Neural cell (in vitro differentiated cells): ENCODE measurements at regions not wholly inside any gene's neighbourhood (a gene's known extent, or its start where the extent isn't known, plus 50 kb on each side); places are given as distances from the start of the nearest gene placed in this dataset.

Source experiments
- H2AFZ ChIP-seq: fragments of 200-600, 300-800 bp; sonication (generic), shearing (Covaris generic); 2 replicates; pipeline ENCODE4 v1.6.0; 2014; ENCODE audit warnings: low read depth, mild to moderate bottlenecking, antibody characterized with exemption, low read length, moderate library complexity
- H3F3A ChIP-seq: fragments of 200-600 bp; shearing (Covaris generic); 2 replicates; pipeline ENCODE4 v1.6.1; 2016; ENCODE audit warnings: mild to moderate bottlenecking, moderate library complexity, mixed read lengths, antibody characterized with exemption, low read length; ENCODE audit not compliant: insufficient read depth, poor library complexity, severe bottlenecking
- H3K27ac ChIP-seq: fragments of 200-600, 300-800 bp; sonication (generic), shearing (Covaris generic); 2 replicates; pipeline ENCODE4 v1.5.1; 2014; ENCODE audit warnings: mild to moderate bottlenecking, low read length, moderate library complexity
- H3K27me3 ChIP-seq: fragments of 300-800, 200-600 bp; sonication (generic), shearing (Covaris generic); 2 replicates; pipeline ENCODE4 v1.6.0; 2014; ENCODE audit warnings: mild to moderate bottlenecking, low read depth, low read length, moderate library complexity; ENCODE audit not compliant: insufficient read depth
- H3K36me3 ChIP-seq: fragments of 300-800, 200-600 bp; sonication (generic), shearing (Covaris generic); 2 replicates; pipeline ENCODE4 v1.5.1; 2014; ENCODE audit warnings: mild to moderate bottlenecking, antibody characterized with exemption, low read length, moderate library complexity; ENCODE audit not compliant: insufficient read depth
- H3K4me2 ChIP-seq: fragments of 300-800, 200-600 bp; sonication (generic), shearing (Covaris generic); 2 replicates; pipeline ENCODE4 v1.6.0; 2014; ENCODE audit warnings: mild to moderate bottlenecking, low read length
- H3K4me3 ChIP-seq: fragments of 300-800, 200-600 bp; sonication (generic), shearing (Covaris generic); 2 replicates; pipeline ENCODE4 v1.5.1; 2014; ENCODE audit warnings: mild to moderate bottlenecking, low read length, moderate library complexity
- H3K79me2 ChIP-seq: fragments of 200-600 bp; shearing (Covaris generic); replicated peaks from 2 replicates; pipeline ENCODE4 v1.6.0; 2014; ENCODE audit warnings: mild to moderate bottlenecking, low read length, moderate library complexity; ENCODE audit not compliant: insufficient read depth
- H3K9ac ChIP-seq: fragments of 300-800, 200-600 bp; sonication (generic), shearing (Covaris generic); 2 replicates; pipeline ENCODE4 v1.6.1; 2016; ENCODE audit warnings: mild to moderate bottlenecking, low read length, mixed read lengths
- H3K9me2 ChIP-seq: fragments of 200-600 bp; shearing (Covaris generic); 2 replicates; pipeline ENCODE4 v1.6.1; 2016; ENCODE audit warnings: mild to moderate bottlenecking, low read length, mixed read lengths; ENCODE audit not compliant: insufficient read depth
- H3K9me3 ChIP-seq: fragments of 200-600, 300-800 bp; sonication (generic), shearing (Covaris generic); 2 replicates; pipeline ENCODE4 v1.6.1; 2016; ENCODE audit warnings: mild to moderate bottlenecking, mixed run types, low read length, moderate library complexity, mixed read lengths
- H4K20me1 ChIP-seq: fragments of 200-600 bp; shearing (Covaris generic); 2 replicates; pipeline ENCODE4 v1.6.1; 2016; ENCODE audit warnings: mild to moderate bottlenecking, mixed run types; ENCODE audit not compliant: insufficient read depth
- CTCF ChIP-seq: fragments of 450-650 bp; IDR thresholded peaks from 2 replicates; pipeline ENCODE4 v1.5.1; 2014; ENCODE audit warnings: antibody characterized with exemption, mild to moderate bottlenecking, moderate library complexity; ENCODE audit not compliant: poor library complexity, severe bottlenecking
- EP300 ChIP-seq: fragments of 450-650 bp; conservative IDR thresholded peaks from 2 replicates; pipeline ENCODE4 v1.6.1; 2014; ENCODE audit warnings: antibody characterized with exemption, mild to moderate bottlenecking, moderate library complexity; ENCODE audit not compliant: poor library complexity, severe bottlenecking
- EZH2 ChIP-seq: fragments of 200-600, 300-800 bp; shearing (Covaris generic), sonication (generic); IDR thresholded peaks from 2 replicates; pipeline ENCODE4 v1.6.1; 2014; ENCODE audit warnings: antibody characterized with exemption, low read length, borderline replicate concordance, mild to moderate bottlenecking; ENCODE audit not compliant: insufficient read depth, poor library complexity, severe bottlenecking
- MXI1 ChIP-seq: fragments of 450-650 bp; conservative IDR thresholded peaks from 2 replicates; pipeline ENCODE4 v1.6.1; 2014; ENCODE audit warnings: antibody characterized with exemption, mild to moderate bottlenecking; ENCODE audit not compliant: poor library complexity, severe bottlenecking
- POLR2AphosphoS5 ChIP-seq: IDR thresholded peaks from 2 replicates; pipeline ENCODE4 v1.6.1; 2012
- RAD21 ChIP-seq: fragments of 450-650 bp; conservative IDR thresholded peaks from 2 replicates; pipeline ENCODE4 v1.6.1; 2014; ENCODE audit warnings: antibody characterized with exemption, mild to moderate bottlenecking, moderate library complexity
- REST ChIP-seq: IDR thresholded peaks from 2 replicates; pipeline ENCODE4 v1.6.1; 2012; ENCODE audit warnings: borderline replicate concordance
- SMC3 ChIP-seq: fragments of 450-650 bp; conservative IDR thresholded peaks from 2 replicates; pipeline ENCODE4 v1.6.1; 2014; ENCODE audit warnings: antibody characterized with exemption, mild to moderate bottlenecking, moderate library complexity; ENCODE audit not compliant: poor library complexity
- TAF1 ChIP-seq: IDR thresholded peaks from 2 replicates; pipeline ENCODE4 v1.6.1; 2012; ENCODE audit warnings: low read depth

GRCh38 chr22:46092670-46093410, 57.5 kb upstream of the PPARA start (continued):
- TF ChIP-seq CTCF, result no peak
- TF ChIP-seq EZH2, result no peak
- TF ChIP-seq RAD21, result no peak

GRCh38 chr22:46093796-46094195, 56.5 kb upstream of the PPARA start:
- Histone ChIP-seq H4K20me1 (no peaks in the 10 kb centered on the region), H3K9ac (no peak overlapping the region), H3K9me2 (no peaks in the 10 kb centered on the region), H3K79me2 (no peaks in the 10 kb centered on the region), H3K36me3 (no peaks in the 10 kb centered on the region), H3K4me2 (no peak overlapping the region), H3K27ac (no peak overlapping the region), H2AFZ (no peak overlapping the region), H3K9me3 (no peaks in the 10 kb centered on the region), H3K27me3 (no peaks in the 10 kb centered on the region), H3F3A (no peaks in the 10 kb centered on the region), H3K4me3 (no peak overlapping the region)
- TF ChIP-seq CTCF (no peak), POLR2AphosphoS5 (no peak), EP300 (no peak), TAF1 (no peak), EZH2 (no peak), SMC3 (no peak), RAD21 (no peak), REST (no peak), MXI1 (no peak)
